HG03460 (cell line): ENCODE measurements at regions not wholly inside any gene's neighbourhood (a gene's known extent, or its start where the extent isn't known, plus 50 kb on each side); places are given as distances from the start of the nearest gene placed in this dataset.
"Not testable (repeated sequence)": the region's sequence is repeated elsewhere in the genome, so short reads cannot be mapped to it uniquely, and the experiment has no call there.

ENCODE experiments used
- ATAC-seq: cut with Tn5 transposase; IDR thresholded peaks from one replicate; pipeline ENCODE4 v1.9.1; 2021; ENCODE audit not compliant: unreplicated experiment

DNA sequence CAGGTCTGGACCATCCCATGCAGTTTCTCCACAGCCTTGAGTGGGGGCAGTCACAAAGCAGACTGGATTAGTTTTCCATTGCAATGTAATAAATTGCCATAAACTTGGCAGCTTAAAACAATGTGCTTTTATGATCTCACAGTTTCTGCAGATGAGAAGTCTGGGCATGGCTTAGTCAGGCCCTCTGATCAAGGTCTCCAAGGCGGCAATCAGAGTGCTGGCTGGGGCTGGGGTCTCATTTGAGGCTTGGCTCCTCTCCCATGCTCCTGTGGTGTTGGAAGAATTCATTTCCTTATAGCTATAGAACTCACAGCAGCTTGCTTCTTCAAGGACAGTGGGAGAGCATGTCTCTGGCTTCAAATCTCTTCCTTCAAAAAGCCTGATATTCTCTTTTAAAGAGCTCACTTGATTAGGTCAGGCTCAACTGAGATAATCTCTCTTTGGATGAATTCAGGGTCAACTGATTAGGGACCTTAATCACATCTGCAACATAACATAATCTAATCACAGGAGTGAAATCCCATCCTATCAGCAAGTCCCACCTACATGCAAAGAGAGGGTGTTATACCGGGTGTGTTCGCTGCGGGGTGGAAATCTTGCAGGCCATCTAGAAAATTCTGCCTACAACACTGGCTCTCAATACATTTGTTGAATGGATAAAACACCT lies 77.4 kb upstream of the SULF2 start:
- ATAC-seq = no peak

DNA sequence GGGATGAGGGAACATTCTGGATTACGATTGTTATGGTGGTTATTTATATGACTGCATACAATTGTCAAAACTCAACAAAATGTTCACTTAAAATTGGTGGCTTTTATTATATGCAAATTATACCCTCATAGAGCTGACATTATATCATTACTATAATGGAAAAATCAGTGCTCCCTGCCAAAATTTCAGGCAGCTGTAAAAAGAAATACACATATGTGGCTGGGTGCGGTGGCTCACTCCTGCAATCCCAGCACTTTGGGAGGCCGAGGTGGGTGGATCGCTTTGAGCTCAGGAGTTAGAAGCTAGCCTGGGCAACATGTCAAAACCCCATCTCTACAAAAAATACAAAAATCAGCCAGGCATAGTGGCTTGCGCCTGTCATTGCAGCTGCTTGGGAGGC lies 75.8 kb upstream of the SULF2 start:
- ATAC-seq = no peak

DNA sequence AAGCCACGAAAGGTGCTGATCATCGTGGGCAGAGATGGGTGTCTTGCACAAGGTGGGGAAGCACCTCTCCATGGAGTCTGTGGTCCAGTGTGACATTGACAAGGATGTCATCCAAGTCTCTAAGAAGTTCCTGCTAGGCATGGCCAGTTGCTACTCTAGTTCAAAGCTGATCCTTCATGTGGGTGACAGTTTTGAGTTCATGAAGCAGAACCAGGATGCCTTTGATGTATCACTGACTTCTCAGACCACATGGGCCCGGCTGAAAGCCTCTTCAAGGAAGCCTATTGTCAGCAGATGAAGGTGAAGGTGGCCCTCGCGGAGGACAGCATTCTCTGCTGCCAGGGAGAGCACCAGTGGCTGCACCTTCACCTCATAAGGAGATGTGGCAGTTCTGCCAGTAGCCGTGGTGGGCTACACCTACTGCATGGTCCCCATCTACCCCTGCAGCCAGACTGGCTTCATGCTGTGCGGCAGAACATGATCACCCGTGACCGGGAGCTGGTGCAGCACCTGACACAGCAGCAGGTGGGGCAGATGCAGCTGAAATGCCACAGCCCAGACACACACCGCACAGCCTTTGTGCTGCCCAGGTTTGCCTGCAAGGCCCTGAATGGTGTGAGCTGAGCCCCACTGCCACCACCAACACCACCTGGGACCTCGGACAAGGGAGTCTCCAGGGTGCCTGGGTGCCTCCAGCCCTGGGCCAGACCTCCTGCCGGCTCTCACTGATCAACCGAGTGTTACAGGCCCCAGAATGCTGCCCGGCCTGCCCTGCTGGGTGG lies 75.0 kb upstream of the SULF2 start:
- ATAC-seq = no peak

DNA sequence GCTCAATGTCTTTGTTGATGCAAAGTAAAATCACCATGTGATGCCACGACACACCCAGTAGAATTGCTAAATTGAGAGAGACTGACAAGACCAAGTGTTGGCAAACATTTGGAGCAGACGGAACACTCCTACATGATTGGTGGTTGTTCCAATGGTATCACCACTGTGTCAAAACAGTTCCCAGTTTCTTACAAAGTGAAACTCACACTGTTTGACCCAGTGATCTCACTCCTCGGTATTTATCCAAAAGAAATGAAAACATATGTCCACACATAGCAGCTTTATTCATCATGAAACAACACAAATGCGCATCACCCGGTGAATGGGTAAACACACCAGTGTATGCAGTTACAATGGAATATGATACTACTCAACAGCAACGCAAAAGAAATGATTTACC lies 74.0 kb upstream of the SULF2 start:
- ATAC-seq = no peak

DNA sequence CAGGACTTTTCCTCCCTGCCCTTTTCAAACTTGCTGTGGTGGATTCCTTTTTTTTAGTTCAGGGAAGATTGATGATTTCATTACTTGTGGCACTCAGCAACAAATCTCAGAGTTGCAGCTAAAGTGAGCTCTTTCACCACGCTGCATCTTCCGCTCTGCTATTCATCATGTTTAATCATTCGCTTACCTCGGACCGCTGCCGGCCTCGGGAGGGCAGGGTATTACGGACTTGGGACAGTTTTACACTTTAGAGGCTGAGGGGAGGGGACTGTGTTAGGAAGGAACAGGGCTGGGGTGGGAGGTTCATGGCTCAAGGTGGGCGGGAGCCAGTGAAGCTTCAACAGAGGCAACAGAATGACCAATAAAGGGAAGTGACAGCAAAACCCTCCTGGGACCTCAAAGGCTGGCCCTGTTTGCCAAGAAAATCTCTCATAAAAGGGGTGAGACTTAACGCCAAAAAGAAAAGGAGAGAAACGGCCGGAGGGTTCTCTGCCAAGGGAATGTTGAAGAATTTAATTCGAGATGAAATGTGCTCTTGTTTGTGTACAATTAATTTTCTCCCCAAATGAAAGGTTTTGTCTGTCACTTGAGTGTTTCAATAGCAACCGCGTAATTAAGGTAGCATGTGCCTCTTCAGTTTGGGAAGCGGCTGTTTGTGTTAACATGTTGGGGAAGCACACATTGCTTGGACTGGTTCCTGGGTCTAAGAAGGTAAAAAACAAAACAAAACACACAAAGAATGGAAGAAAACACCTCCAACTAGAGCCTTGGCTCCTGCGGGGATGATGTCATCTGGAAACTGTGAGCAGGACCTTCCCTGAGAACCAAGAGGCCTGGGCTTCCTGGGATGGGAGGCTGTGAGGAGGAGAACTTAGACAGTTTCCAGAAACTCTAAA lies 72.5 kb upstream of the SULF2 start:
- ATAC-seq = no peak

DNA sequence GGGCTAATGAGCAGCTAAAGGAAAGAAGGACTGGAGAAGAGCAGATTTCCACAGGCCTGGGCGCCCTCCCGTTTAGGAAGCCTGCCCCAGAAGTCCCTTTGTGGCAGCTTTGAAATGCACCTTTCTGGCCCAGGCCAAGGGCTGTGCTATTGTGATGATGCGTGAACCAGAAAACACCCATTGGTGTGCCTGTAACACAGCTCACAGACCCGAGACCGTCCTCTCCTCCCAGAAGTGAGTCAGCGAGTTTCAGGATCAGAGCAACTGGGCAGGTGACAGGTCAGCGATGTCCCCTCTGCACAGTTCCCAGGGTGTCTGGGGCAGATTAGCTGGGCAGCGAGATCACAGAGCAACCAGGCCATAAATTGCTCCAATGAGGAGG lies 71.9 kb upstream of the SULF2 start:
- no peak for ATAC-seq

DNA sequence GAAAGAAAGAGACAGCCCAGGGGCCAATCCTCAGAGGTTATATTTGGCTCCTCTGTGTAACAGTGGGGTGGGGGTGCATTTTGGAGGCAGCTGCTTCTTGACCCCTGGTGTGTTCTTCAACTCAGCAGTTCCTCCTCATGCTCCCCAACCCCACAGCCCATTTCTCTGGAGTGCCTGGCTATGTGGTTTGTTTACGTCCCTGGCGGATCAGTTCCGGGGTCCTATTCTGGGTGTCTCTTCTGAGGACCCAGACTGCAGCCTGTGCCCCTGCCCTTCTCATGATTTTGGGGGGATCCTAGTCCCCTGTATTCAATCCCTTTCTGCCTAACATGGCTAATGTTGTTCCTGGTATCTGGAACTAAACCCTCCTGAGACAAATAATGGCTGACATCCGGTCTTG lies 70.5 kb upstream of the SULF2 start:
- ATAC-seq = no peak

DNA sequence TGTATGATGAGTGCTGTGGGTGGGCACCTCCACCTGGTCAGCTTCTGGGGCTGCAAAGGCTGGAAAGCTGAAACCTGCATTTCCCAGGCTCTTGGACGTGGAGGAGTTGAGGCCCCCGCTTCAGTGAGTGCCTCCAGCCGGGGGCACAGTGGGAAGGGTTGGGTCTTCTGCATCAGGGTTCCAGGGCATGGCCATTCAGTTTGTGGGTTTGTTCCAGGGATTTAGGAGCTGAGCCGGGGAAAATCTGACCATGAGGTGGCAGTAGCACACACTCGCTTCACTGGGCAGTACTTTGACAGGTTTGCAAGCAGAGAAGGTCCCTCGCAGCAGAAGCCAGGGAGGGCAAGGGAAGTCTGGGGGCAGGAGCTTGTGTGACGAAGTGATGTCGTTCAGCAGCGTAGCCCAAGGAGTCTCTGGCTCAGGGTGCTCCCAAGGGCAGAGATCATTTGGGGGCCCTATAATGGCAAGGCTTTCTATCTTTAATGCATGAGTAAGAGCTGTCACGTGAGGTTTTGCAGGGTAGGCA lies 69.5 kb upstream of the SULF2 start:
- ATAC-seq = no peak

DNA sequence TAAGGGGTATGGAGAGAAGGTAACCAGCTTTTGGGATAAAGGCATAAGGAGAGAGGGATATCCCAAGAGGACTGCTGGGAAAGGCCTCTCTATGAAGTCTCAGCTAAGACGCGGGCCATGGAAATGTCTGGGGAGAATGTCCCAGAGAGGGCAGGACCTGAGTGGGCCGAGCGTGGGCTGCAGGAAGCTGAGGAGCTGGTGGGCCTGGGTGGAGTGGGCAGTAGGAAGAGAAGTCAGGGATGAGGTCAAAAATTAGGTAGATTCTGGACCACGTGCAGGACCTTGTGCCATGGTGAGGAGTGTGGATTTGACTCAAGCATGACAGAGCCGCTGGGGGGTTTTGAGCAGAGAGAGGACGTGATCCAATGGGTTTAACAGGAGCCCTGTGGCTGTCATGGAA lies 66.5 kb upstream of the SULF2 start:
- no peak for ATAC-seq

DNA sequence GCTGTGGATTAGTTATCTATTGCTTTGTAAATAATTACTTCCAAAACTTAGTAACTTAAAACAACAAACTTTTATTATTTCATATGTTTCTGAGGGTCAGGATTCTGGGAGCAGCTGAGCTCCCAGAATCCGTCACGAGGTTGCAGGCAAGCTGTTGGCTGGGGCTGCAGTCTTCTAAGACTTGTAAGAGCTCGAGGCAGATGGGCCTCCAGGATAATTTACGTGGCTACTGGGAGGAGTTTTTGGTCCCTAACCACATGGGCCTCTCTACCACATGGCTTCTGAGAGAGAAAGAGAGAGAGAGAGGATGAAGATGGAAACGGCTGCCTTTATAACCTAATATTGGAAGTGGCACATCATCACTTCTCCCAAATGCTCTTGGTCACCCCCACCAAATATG lies 64.9 kb upstream of the SULF2 start:
- ATAC-seq = no peak

DNA sequence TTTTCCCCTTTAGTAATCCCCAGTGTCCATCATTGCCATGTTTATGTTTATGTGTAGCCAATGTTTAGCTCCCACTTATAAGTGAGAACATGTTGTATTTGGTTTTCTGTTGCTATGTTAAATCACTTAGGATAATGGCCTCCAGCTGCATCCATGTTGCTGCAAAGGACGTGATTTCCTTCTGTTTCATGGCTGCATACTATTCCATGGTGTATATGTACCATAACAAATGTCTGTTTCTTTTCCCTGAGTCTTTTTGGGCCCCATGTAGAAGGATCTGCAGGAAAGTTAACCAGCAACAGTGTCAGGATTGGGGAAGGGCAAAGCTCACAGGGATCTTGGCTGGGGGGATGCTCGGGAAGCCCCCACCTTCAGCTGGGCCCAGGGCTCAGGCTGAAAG lies 64.3 kb upstream of the SULF2 start:
- no peak for ATAC-seq

DNA sequence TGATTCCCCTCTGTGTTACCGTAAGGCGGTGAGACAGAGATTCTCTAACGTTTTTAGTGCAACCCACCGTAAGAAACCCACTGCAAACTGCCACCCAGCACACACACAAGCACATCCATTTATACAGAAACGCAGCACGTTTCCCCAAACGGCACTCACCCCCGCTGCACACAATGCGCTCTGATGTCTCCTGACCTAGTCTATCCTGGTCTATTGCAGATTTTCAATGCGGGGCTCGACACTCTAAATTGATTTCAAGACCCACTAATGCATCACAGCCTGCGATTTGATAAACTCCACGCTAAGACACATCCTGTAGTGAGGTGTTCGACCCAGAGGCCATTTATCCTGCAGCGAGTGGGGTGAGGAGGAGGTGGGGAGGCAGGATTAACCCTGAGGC lies 63.7 kb upstream of the SULF2 start:
- ATAC-seq = no peak

DNA sequence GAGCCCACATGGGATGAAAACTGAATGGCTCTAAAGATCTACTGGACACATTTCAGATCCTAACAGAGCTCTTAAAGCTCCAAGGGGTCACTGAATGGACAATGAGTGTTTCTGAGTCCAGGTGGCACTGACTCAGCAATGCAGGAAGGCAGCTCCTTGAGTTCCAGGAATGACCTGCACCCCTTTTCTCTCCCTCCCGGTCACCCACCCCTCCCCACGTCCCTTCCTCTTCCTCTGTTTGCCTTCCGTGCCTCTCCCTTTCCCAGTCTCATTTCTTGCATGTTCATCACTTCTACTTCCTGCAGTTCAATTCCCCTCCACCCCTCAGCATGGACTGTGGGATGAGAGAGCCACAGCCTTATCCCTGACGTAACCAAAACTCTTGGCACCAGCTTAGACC lies 63.3 kb upstream of the SULF2 start:
- ATAC-seq = not testable (repeated sequence)

DNA sequence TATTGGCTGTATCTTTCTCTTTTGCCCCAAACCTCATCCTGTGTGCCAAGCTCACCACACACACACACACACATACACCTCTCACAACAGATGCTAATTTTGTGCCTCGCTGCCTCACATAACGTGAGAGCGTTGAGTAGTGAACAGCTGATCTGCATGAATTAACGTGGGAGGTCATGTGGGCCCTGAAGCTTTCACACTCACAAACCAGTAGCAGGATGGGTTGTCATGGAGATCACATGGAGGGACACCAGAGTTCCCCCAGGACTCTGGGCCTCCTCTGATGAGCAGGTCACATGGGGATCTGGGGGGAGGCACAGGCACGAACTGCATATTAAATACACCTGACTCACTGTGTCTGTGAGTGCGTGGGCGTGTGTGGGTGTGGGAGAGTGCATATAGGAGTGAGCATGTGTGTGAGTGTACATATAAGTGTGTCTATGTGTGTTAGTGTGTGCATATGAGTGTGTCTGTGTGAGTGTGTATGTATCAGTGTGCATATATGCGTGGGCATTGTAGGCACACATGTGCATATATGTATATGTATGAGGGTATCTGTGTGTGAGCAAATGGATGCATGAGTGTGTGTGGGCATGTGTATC lies 62.7 kb upstream of the SULF2 start:
- ATAC-seq = no peak

DNA sequence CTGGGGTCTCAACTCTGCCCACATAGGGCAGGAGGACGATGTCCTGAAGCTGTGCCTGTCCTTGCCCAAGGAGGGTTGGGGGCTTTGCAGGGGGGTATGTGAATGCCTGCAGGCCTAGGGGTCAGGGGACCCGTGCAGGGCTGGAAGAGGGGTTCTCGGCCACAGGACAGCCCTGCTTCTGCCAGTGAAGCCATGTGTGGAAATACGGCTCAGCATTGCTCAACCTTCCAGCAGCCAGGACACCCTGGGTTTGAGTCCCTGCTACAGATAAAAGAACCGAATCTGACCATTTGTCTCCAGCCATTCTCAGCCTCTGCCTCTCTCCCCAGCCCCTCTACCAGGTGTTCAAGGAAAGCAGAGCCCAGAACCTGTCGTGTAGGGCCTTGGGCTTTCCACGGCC lies 61.9 kb upstream of the SULF2 start:
- ATAC-seq = not testable (repeated sequence)

DNA sequence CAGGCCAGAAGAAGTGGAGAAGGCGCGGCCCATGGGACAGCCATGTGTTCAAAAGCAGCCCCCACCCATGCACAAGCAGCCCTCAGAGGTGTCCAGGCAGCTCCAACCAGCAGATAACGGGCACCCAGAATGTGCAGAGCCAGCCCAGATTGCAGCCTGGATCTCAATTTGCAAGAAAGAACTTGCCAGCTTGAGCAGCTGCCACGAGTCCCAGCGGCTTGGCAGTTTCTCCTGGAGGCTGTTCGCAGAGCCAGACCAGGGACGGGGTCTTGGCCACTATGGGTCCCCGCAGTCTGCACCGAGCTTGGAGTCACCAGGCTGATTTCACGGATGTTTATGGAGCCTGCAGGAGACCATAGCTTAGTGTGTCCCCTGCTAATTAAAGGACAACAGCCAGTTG lies 61.4 kb upstream of the SULF2 start:
- not testable (repeated sequence) for ATAC-seq

DNA sequence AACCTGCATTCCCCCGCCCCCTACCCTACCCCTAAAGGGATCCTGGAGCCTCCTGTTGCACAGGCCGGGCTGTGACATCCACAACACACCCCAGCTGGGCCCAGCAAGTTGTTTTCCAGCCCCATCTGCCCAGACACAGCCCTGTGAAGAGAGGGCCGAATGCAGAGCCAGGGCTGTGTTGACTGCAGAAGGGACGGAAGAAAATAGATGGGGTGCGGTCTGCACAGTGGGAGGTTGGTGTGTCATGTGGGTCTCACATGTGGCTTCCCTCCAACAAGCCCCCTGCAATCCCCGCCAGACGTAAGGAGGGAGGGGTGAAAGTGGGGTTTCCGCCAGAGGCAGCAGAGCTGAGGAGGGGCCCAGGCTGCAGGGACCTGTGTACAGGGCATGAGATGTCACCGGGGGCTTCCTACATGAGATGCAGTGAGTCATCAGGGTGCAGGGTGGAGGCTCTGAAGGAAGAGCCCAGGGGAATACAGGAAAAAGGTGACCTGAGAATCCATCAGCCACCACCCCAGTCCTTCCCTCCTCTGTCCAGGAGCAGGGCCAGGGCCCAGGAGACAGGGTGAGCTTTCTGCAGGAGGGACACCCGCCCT lies 60.2 kb upstream of the SULF2 start:
- ATAC-seq = not testable (repeated sequence)

DNA sequence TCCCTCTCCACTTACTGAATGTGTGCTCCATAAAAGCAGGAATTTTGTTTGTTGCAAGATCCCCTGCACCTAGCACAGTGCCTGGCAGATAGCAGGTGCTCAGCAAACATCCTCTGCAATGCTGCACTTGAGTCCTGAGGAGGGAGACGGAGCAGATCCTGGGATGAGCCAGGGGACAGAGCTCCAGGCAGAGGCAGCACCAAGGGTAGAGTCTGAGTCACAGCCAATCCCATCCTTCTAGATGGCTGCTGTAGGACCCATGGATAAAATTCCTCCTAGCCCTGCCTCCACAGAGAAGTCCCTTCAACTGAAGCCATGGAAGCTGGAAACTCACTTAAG lies 59.3 kb upstream of the SULF2 start:
- ATAC-seq = not testable (repeated sequence)

DNA sequence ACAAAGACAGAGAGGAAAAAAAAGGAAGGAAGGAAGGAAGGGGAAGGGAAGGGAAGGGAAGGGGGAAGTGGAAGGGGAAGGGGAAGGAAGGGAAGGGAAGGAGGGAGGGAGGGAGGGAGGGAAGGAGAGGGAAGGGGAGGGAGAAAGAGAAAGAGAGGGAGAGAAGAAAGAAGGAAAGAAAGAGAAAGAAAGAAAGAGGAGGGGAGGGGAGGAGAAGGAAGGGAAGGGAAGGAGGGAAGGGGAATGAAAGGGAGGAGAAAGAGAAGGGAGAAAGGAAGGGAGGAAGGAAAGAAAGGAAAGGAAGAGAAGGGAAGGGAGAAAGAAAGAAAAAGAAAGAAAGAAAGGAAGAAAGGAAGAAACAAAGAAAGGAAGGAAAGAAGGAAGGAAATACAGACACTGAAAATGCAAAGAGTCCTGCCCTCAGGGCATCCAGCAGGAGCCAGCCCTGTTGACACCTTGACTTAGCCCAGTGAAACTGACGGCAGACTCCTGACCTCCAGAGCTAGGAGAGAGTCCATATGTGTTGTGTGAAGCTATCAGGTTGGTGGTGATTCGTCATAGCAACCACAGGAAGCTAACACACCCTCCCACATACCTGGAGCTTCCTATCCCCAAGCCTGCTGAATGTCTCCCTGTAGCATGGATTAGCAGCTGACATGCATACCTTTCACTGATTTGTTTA lies 58.7 kb upstream of the SULF2 start:
- no peak for ATAC-seq

DNA sequence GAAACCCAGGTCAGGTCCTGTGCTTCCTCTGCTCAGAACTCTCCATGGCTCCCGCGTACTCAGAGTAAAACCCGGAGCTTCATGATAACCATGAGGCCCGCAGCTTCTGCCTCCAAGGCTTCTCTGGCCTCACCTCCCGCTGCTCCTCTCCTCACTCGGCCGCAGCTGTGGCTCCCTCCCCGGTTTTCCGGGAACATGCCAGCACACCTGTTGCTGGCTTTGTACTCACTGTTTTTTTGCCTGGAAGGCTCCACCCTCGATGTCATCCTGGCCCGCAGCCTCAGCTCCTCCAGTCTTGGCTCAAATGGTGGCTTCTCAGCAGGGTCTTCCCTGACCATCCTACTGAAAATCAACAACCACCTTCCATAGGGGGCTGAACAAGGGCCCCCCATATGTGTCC lies 57.7 kb upstream of the SULF2 start:
- not testable (repeated sequence) for ATAC-seq
